SK-N-SH (cell line): ENCODE measurements at regions not wholly inside any gene's neighbourhood (a gene's known extent, or its start where the extent isn't known, plus 50 kb on each side); places are given as distances from the start of the nearest gene placed in this dataset.
"Not testable (repeated sequence)": the region's sequence is repeated elsewhere in the genome, so short reads cannot be mapped to it uniquely, and the experiment has no call there.

Experiments
- CHD2 ChIP-seq: fragments of 150-350 bp; IDR thresholded peaks from 2 replicates; pipeline ENCODE4 v1.6.1; 2018; ENCODE audit warnings: low read length; ENCODE audit not compliant: partially characterized antibody
- EZH2phosphoT487 ChIP-seq: fragments of 200-600 bp; sonication (generic); IDR thresholded peaks from 2 replicates; pipeline ENCODE4 v1.6.1; 2017; ENCODE audit warnings: low read depth, mixed run types, mild to moderate bottlenecking, antibody characterized with exemption, moderate library complexity, borderline replicate concordance
- POLR2AphosphoS5 ChIP-seq: IDR thresholded peaks from 2 replicates; pipeline ENCODE4 v1.6.1; 2012; ENCODE audit warnings: low read depth, low read length
- REST ChIP-seq: IDR thresholded peaks from 2 replicates; pipeline ENCODE4 v1.6.1; 2012; ENCODE audit warnings: mild to moderate bottlenecking, low read depth, low read length, moderate library complexity
- RFX5 ChIP-seq: IDR thresholded peaks from 2 replicates; pipeline ENCODE4 v1.6.1; 2012; ENCODE audit warnings: mild to moderate bottlenecking, improper control_type of control experiment, low read length
- YY1 ChIP-seq: IDR thresholded peaks from 2 replicates; pipeline ENCODE4 v1.4.0; 2012; ENCODE audit warnings: low read depth, mild to moderate bottlenecking
- TF ChIP-seq, protein P1 (sequence below): fragments of 200-600 bp; sonication (generic); IDR thresholded peaks from 2 replicates; pipeline ENCODE4 v1.6.1; 2017; ENCODE audit warnings: antibody characterized with exemption, mild to moderate bottlenecking, moderate library complexity
- TF ChIP-seq, protein P2 (sequence below): IDR thresholded peaks from 2 replicates; pipeline ENCODE4 v1.4.0; 2012; ENCODE audit warnings: low read depth
- TF ChIP-seq, protein P3 (sequence below): IDR thresholded peaks from 2 replicates; pipeline ENCODE4 v1.4.0; 2012; ENCODE audit warnings: low read depth, borderline replicate concordance

GRCh38 chr4:131011961-131012360 is 1916.0 kb downstream of the C4orf33 start:
- TF ChIP-seq YY1, REST, POLR2AphosphoS5, CHD2, RFX5, EZH2phosphoT487: not testable (repeated sequence)
- TF ChIP-seq, protein P1, sequence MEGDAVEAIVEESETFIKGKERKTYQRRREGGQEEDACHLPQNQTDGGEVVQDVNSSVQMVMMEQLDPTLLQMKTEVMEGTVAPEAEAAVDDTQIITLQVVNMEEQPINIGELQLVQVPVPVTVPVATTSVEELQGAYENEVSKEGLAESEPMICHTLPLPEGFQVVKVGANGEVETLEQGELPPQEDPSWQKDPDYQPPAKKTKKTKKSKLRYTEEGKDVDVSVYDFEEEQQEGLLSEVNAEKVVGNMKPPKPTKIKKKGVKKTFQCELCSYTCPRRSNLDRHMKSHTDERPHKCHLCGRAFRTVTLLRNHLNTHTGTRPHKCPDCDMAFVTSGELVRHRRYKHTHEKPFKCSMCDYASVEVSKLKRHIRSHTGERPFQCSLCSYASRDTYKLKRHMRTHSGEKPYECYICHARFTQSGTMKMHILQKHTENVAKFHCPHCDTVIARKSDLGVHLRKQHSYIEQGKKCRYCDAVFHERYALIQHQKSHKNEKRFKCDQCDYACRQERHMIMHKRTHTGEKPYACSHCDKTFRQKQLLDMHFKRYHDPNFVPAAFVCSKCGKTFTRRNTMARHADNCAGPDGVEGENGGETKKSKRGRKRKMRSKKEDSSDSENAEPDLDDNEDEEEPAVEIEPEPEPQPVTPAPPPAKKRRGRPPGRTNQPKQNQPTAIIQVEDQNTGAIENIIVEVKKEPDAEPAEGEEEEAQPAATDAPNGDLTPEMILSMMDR = not testable (repeated sequence)
- TF ChIP-seq, protein P2, sequence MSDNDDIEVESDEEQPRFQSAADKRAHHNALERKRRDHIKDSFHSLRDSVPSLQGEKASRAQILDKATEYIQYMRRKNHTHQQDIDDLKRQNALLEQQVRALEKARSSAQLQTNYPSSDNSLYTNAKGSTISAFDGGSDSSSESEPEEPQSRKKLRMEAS = not testable (repeated sequence)
- TF ChIP-seq, protein P3, sequence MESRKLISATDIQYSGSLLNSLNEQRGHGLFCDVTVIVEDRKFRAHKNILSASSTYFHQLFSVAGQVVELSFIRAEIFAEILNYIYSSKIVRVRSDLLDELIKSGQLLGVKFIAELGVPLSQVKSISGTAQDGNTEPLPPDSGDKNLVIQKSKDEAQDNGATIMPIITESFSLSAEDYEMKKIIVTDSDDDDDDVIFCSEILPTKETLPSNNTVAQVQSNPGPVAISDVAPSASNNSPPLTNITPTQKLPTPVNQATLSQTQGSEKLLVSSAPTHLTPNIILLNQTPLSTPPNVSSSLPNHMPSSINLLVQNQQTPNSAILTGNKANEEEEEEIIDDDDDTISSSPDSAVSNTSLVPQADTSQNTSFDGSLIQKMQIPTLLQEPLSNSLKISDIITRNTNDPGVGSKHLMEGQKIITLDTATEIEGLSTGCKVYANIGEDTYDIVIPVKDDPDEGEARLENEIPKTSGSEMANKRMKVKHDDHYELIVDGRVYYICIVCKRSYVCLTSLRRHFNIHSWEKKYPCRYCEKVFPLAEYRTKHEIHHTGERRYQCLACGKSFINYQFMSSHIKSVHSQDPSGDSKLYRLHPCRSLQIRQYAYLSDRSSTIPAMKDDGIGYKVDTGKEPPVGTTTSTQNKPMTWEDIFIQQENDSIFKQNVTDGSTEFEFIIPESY = not testable (repeated sequence)
